B cell (primary cell): ENCODE measurements at regions not wholly inside any gene's neighbourhood (a gene's known extent, or its start where the extent isn't known, plus 50 kb on each side); places are given as distances from the start of the nearest gene placed in this dataset.

Source experiments
- EZH2 ChIP-seq: IDR thresholded peaks from 2 replicates; pipeline ENCODE4 v1.6.1; 2012; ENCODE audit warnings: borderline replicate concordance, low read depth, mild to moderate bottlenecking, moderate library complexity, low read length; ENCODE audit not compliant: insufficient read depth, poor library complexity, severe bottlenecking
- TF ChIP-seq, protein P1 (sequence below): fragments of 200-600 bp; IDR thresholded peaks from one replicate; pipeline ENCODE4 v1.8.0; 2022; ENCODE audit warnings: antibody characterized with exemption, mild to moderate bottlenecking

DNA sequence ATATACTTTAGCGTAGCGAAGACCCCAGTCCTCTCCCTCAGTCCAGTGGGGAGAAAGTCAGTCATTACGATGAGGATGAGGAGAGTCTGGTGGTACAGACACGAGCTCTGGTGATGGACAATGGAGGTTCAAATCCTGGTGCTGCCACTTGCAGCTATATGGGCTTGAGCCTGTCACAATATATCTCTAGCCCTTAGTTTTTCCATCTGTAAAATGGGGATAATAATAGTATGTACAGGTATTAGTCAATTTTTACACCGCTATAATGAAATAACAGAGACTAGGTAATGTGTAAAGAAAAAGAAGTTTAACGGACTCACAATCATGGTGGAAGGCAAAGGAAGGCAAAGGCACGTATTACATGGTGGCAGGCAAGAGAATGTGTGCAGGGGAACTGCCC, 237.9 kb downstream of the BCAS1 start:
- TF ChIP-seq, protein P1, sequence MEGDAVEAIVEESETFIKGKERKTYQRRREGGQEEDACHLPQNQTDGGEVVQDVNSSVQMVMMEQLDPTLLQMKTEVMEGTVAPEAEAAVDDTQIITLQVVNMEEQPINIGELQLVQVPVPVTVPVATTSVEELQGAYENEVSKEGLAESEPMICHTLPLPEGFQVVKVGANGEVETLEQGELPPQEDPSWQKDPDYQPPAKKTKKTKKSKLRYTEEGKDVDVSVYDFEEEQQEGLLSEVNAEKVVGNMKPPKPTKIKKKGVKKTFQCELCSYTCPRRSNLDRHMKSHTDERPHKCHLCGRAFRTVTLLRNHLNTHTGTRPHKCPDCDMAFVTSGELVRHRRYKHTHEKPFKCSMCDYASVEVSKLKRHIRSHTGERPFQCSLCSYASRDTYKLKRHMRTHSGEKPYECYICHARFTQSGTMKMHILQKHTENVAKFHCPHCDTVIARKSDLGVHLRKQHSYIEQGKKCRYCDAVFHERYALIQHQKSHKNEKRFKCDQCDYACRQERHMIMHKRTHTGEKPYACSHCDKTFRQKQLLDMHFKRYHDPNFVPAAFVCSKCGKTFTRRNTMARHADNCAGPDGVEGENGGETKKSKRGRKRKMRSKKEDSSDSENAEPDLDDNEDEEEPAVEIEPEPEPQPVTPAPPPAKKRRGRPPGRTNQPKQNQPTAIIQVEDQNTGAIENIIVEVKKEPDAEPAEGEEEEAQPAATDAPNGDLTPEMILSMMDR = no peak
- no peak for TF ChIP-seq EZH2
